DOHH2 (cell line): ENCODE measurements at regions not wholly inside any gene's neighbourhood (a gene's known extent, or its start where the extent isn't known, plus 50 kb on each side); places are given as distances from the start of the nearest gene placed in this dataset.

Experiments
- EZH2phosphoT487 ChIP-seq: fragments of 200-600 bp; sonication (generic); IDR thresholded peaks from 2 replicates; pipeline ENCODE4 v1.6.1; 2017; ENCODE audit warnings: borderline replicate concordance, mild to moderate bottlenecking, antibody characterized with exemption, low read length, moderate library complexity, mixed read lengths
- TF ChIP-seq, protein P1 (sequence below): fragments of 200-600 bp; sonication (generic); IDR thresholded peaks from one replicate; pipeline ENCODE4 v1.5.1; 2014; ENCODE audit warnings: antibody characterized with exemption, mild to moderate bottlenecking, low read depth, low read length; ENCODE audit not compliant: poor library complexity, severe bottlenecking

DNA sequence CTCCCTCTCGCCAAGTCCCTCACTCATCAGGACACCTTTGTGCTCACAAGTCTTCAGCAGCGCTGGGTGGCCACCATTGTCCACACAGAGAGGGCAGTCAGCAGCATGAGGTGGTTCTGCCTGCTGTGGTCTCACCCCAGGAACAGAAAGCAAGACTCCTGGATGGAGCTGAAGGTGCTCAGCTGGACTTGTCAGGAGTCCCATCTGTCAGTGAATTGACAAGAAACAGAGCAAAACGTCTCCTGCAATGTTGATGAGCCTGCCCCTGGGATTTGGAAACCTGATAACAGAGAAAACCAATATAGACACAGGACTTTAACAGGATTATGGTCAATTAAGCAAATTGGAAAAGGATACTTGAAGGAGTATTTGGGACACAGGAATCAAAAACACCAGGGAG is 122.2 kb upstream of the PRSS58 start:
- no peak for TF ChIP-seq EZH2phosphoT487
- TF ChIP-seq, protein P1, sequence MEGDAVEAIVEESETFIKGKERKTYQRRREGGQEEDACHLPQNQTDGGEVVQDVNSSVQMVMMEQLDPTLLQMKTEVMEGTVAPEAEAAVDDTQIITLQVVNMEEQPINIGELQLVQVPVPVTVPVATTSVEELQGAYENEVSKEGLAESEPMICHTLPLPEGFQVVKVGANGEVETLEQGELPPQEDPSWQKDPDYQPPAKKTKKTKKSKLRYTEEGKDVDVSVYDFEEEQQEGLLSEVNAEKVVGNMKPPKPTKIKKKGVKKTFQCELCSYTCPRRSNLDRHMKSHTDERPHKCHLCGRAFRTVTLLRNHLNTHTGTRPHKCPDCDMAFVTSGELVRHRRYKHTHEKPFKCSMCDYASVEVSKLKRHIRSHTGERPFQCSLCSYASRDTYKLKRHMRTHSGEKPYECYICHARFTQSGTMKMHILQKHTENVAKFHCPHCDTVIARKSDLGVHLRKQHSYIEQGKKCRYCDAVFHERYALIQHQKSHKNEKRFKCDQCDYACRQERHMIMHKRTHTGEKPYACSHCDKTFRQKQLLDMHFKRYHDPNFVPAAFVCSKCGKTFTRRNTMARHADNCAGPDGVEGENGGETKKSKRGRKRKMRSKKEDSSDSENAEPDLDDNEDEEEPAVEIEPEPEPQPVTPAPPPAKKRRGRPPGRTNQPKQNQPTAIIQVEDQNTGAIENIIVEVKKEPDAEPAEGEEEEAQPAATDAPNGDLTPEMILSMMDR: no peak
